OCI-LY7 (cell line): ENCODE measurements at regions not wholly inside any gene's neighbourhood (a gene's known extent, or its start where the extent isn't known, plus 50 kb on each side); places are given as distances from the start of the nearest gene placed in this dataset.

Source experiments
- BruUV-seq: library from RNA; stranded (reverse); fragments of 400-500 nt; replicated peaks from 2 replicates; lab custom pipeline; 2021; lab: Mats Ljungman, UMichigan
- CTCF ChIA-PET: fragments of 300-600 bp; sonication (Branson Sonifier 250); formaldehyde crosslinking; loops from one replicate; lab custom pipeline; 2022; ENCODE audit warnings: antibody characterized with exemption; ENCODE audit not compliant: unreplicated experiment; lab: Charles Lee
- POLR2A ChIA-PET: fragments of 300-600 bp; sonication (Branson Sonifier 250); formaldehyde crosslinking; loops from one replicate; lab custom pipeline; 2022; ENCODE audit warnings: antibody characterized with exemption; lab: Charles Lee
- DNase-seq: peaks from one replicate; pipeline ENCODE4 v3.0.0-alpha.2; 2015; ENCODE audit warnings: low spot score
- H2AFZ ChIP-seq: fragments of 200-600 bp; sonication (generic), shearing (Covaris generic); 2 replicates; pipeline ENCODE4 v1.6.1; 2014; ENCODE audit warnings: mild to moderate bottlenecking, antibody characterized with exemption, low read length, moderate library complexity
- H3K27ac ChIP-seq: fragments of 200-600 bp; sonication (generic); 2 replicates; pipeline ENCODE4 v1.5.1; 2014; ENCODE audit warnings: mixed run types, low read depth, mild to moderate bottlenecking, moderate library complexity, low read length, inconsistent platforms; ENCODE audit not compliant: poor library complexity, severe bottlenecking
- H3K36me3 ChIP-seq: fragments of 200-600 bp; sonication (generic); 2 replicates; pipeline ENCODE4 v1.6.1; 2014; ENCODE audit warnings: mild to moderate bottlenecking, antibody characterized with exemption, low read length, moderate library complexity, mixed read lengths; ENCODE audit not compliant: insufficient read depth
- H3K4me1 ChIP-seq: fragments of 200-600 bp; sonication (generic); 2 replicates; pipeline ENCODE4 v1.5.1; 2014; ENCODE audit warnings: mild to moderate bottlenecking, low read length; ENCODE audit not compliant: insufficient read depth, poor library complexity, severe bottlenecking
- H3K4me2 ChIP-seq: fragments of 200-600 bp; sonication (generic); 2 replicates; pipeline ENCODE4 v1.6.1; 2014; ENCODE audit warnings: mild to moderate bottlenecking, low read length
- H3K4me3 ChIP-seq: fragments of 200-600 bp; sonication (generic); 2 replicates; pipeline ENCODE4 v1.5.1; 2014; ENCODE audit warnings: mild to moderate bottlenecking, low read depth, low read length; ENCODE audit not compliant: poor library complexity, severe bottlenecking
- H3K79me2 ChIP-seq: fragments of 200-600 bp; sonication (generic); 2 replicates; pipeline ENCODE4 v1.6.1; 2016; ENCODE audit warnings: low read depth, mild to moderate bottlenecking, low read length, moderate library complexity, mixed read lengths; ENCODE audit not compliant: insufficient read depth
- H3K9me2 ChIP-seq: fragments of 200-600 bp; sonication (generic); 2 replicates; pipeline ENCODE4 v1.6.1; 2016; ENCODE audit warnings: mild to moderate bottlenecking, low read length, mixed read lengths; ENCODE audit not compliant: insufficient read depth
- H3K9me3 ChIP-seq: fragments of 200-600 bp; sonication (generic); 2 replicates; pipeline ENCODE4 v1.6.1; 2014; ENCODE audit warnings: mild to moderate bottlenecking, mixed run types, low read length, mixed read lengths
- H4K20me1 ChIP-seq: fragments of 200-600 bp; sonication (generic); 2 replicates; pipeline ENCODE4 v1.6.1; 2014; ENCODE audit warnings: mild to moderate bottlenecking, antibody characterized with exemption, low read length, moderate library complexity, mixed read lengths; ENCODE audit not compliant: insufficient read depth
- CTCF ChIP-seq: fragments of 200-600 bp; sonication (generic); conservative IDR thresholded peaks from 2 replicates; pipeline ENCODE4 v1.5.1; 2014; ENCODE audit warnings: mild to moderate bottlenecking, antibody characterized with exemption, low read length, moderate library complexity, mixed read lengths
- EZH2phosphoT487 ChIP-seq: fragments of 200-600 bp; sonication (generic); IDR thresholded peaks from 2 replicates; pipeline ENCODE4 v1.6.1; 2018; ENCODE audit warnings: low read depth, borderline replicate concordance, mild to moderate bottlenecking, mixed run types, antibody characterized with exemption, low read length, moderate library complexity, mixed read lengths
- intact Hi-C: fragments of 100-400 bp; cut with micrococcal nuclease; formaldehyde crosslinking; loops from one replicate; pipeline ENCODE4 v1.10.0; 2022; ENCODE audit not compliant: unreplicated experiment

- no TSS peak for BruUV-seq
- TF ChIP-seq EZH2phosphoT487 (no peak), CTCF (no peak)
Measured at GRCh38 chr22:49398646-49399045, 429.0 kb downstream of the BRD1 start.

DNA sequence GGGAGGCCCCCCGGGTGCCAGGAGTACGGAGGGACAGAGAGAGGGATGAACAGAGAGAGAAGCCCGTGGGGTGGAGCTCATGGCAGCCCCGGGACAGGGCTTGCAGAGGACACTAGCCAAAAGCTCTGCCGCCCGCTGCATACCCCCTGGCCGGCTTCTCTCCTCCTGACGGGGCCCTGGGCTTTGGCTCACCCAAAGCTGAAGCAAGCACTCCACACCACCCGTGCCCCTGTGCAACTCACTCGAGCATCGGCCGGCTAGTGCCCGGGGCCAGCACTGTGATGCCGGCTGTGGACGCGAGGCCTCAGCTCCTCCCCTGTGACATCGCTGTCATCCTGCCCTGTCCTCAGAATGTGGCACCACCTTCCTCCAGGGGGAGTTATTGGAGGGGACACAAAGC is 429.6 kb downstream of the BRD1 start:
- Histone ChIP-seq H3K79me2 (no peaks in the 10 kb centered on the region), H3K4me3 (no peak overlapping the region), H3K9me2 (no peaks in the 10 kb centered on the region), H4K20me1 (no peaks in the 10 kb centered on the region), H3K4me2 (no peak overlapping the region), H3K36me3 (no peaks in the 10 kb centered on the region; the same call in 1 of the 2 replicates), H3K27ac (no peak overlapping the region), H3K9me3 (peaks cover 6% of the 10 kb centered on the region; the same call in 1 of the 2 replicates), H2AFZ (no peak overlapping the region), H3K4me1 (no peaks in the 10 kb centered on the region)
- ChIA-PET CTCF (no interaction called here), POLR2A (no interaction called here)
- no peak for DNase-seq
- no peak for TF ChIP-seq EZH2phosphoT487
- no peak for TF ChIP-seq CTCF
- intact Hi-C loops = no loop called here
- no TSS peak for BruUV-seq

More at GRCh38 chr22:49398646-49399045, 429.0 kb downstream of the BRD1 start:
- Histone ChIP-seq H2AFZ (no peak overlapping the region), H3K9me2 (no peaks in the 10 kb centered on the region), H3K4me2 (no peak overlapping the region), H3K79me2 (no peaks in the 10 kb centered on the region), H3K4me1 (no peaks in the 10 kb centered on the region), H3K4me3 (no peak overlapping the region), H3K9me3 (peaks cover 6% of the 10 kb centered on the region; the same call in 1 of the 2 replicates), H3K27ac (no peak overlapping the region), H4K20me1 (no peaks in the 10 kb centered on the region), H3K36me3 (no peaks in the 10 kb centered on the region; the same call in 1 of the 2 replicates)
- CTCF ChIA-PET = no interaction called here
- POLR2A ChIA-PET = no interaction called here
- no peak for DNase-seq
- intact Hi-C loops = no loop called here

GRCh38 chr22:49396817-49397216 is 430.9 kb downstream of the BRD1 start:
- ChIA-PET POLR2A (no interaction called here), CTCF (no interaction called here)
- BruUV-seq = no TSS peak
- TF ChIP-seq EZH2phosphoT487 (no peak), CTCF (no peak)
- H3K9me2 ChIP-seq = no peaks in the 10 kb centered on the region
- H3K79me2 ChIP-seq = no peaks in the 10 kb centered on the region
- no peak overlapping the region for H3K4me3 ChIP-seq
- intact Hi-C loops = no loop called here
- DNase-seq = no peak
- H4K20me1 ChIP-seq = no peaks in the 10 kb centered on the region
- H2AFZ ChIP-seq = no peak overlapping the region
- H3K9me3 ChIP-seq = peaks cover 6% of the 10 kb centered on the region; the same call in 1 of the 2 replicates
- no peaks in the 10 kb centered on the region for H3K4me1 ChIP-seq
- no peaks in the 10 kb centered on the region; the same call in 1 of the 2 replicates for H3K36me3 ChIP-seq
- H3K27ac ChIP-seq = no peak overlapping the region
- H3K4me2 ChIP-seq = no peak overlapping the region
